Adrenal gland (tissue), 5 donors: ENCODE measurements at regions not wholly inside any gene's neighbourhood (a gene's known extent, or its start where the extent isn't known, plus 50 kb on each side); places are given as distances from the start of the nearest gene placed in this dataset.

Experiments used
- POLR2A ChIP-seq, 2 donors: fragments of 450-650 bp; IDR thresholded peaks; one replicate each; pipeline ENCODE4 v1.6.1; 2017; ENCODE audit warnings: antibody characterized with exemption in 2 of 2, mild to moderate bottlenecking in 2 of 2, moderate library complexity in 1 of 2
- TF ChIP-seq, protein P1 (sequence below), 6 experiments: fragments of 450-650 bp in 4 of 6; fragments of 200-600 bp in 2 of 6; sonication (generic) in 1 of 6; IDR thresholded peaks; 1 replicate in 5 of 6; 2 replicates in 1 of 6; pipeline versions ENCODE4 v1.5.1 to v1.8.0; 2016 to 2021; ENCODE audit warnings: antibody characterized with exemption in 6 of 6, mild to moderate bottlenecking in 2 of 6, moderate library complexity in 1 of 6
- donor health status: DM: no; HTN: no; CAD: no.

DNA sequence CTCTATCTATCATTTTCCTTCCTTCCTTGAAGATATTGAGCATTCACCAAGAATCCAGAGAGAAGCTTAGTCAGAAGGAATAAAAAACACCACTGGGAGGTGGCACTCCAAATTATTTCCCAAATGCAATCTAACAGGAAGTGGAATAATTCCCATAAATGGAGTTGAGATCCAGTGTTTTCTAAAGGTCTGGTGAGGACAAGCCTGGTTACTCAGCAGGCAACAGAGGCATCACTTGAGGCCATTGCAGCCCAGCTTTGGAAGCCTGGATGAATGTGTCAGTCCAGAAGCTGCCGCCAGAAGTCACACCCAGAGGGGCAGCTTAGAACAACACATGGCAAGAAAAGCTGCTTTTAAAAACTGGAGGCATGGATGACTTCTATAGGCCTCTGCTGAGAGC lies 288.9 kb upstream of the KLF6 start:
- TF ChIP-seq, protein P1, sequence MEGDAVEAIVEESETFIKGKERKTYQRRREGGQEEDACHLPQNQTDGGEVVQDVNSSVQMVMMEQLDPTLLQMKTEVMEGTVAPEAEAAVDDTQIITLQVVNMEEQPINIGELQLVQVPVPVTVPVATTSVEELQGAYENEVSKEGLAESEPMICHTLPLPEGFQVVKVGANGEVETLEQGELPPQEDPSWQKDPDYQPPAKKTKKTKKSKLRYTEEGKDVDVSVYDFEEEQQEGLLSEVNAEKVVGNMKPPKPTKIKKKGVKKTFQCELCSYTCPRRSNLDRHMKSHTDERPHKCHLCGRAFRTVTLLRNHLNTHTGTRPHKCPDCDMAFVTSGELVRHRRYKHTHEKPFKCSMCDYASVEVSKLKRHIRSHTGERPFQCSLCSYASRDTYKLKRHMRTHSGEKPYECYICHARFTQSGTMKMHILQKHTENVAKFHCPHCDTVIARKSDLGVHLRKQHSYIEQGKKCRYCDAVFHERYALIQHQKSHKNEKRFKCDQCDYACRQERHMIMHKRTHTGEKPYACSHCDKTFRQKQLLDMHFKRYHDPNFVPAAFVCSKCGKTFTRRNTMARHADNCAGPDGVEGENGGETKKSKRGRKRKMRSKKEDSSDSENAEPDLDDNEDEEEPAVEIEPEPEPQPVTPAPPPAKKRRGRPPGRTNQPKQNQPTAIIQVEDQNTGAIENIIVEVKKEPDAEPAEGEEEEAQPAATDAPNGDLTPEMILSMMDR (IDR thresholded peaks at IDR 0.05), result no peak
- TF ChIP-seq POLR2A (IDR thresholded peaks at IDR 0.05), result no peak
